A549 (cell line): ENCODE measurements at regions not wholly inside any gene's neighbourhood (a gene's known extent, or its start where the extent isn't known, plus 50 kb on each side); places are given as distances from the start of the nearest gene placed in this dataset.

ENCODE experiments used
- EP300 ChIP-seq, 2 experiments: fragments of >200 bp; sonication (Bioruptor Twin); formaldehyde crosslinking; IDR thresholded peaks; 2 replicates in 1 of 2; 3 replicates in 1 of 2; pipeline ENCODE4 v1.6.1; 2016 to 2017
- MAFK ChIP-seq: fragments of 450-650 bp; IDR thresholded peaks from 2 replicates; pipeline ENCODE4 v1.6.1; 2014; ENCODE audit not compliant: partially characterized antibody
- POLR2AphosphoS2 ChIP-seq: conservative IDR thresholded peaks from 2 replicates; pipeline ENCODE4 v1.6.1; 2012; ENCODE audit warnings: low read length, improper control_type of control experiment, inconsistent platforms
- RFX5 ChIP-seq: fragments of 450-650 bp; IDR thresholded peaks from 2 replicates; pipeline ENCODE4 v1.7.1; 2014; ENCODE audit warnings: antibody characterized with exemption, mild to moderate bottlenecking, moderate library complexity
- TF ChIP-seq, protein P1 (sequence below): fragments of >200 bp; sonication (Bioruptor Twin); formaldehyde crosslinking; IDR thresholded peaks from 3 replicates; pipeline ENCODE4 v1.5.1; 2016

DNA sequence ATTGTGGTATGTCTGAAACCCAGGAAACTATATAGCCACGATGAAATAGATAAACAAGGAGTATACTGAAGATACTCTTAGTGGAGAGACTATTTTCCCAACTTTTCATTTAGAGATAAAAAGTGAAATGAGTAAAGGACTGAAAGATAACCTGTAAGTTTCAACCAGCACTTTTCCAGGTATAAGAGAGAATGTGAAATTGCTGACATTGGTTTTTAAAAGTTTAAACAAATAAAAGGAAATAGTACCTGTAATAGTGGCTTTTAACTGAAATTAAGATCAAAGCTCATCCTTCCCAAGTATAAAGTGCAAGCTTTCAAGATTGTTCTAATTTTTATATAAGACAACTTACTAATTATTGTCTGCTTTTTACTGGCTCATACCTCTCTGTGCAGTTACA is 130.2 kb upstream of the CCN2 start:
- TF ChIP-seq, protein P1, sequence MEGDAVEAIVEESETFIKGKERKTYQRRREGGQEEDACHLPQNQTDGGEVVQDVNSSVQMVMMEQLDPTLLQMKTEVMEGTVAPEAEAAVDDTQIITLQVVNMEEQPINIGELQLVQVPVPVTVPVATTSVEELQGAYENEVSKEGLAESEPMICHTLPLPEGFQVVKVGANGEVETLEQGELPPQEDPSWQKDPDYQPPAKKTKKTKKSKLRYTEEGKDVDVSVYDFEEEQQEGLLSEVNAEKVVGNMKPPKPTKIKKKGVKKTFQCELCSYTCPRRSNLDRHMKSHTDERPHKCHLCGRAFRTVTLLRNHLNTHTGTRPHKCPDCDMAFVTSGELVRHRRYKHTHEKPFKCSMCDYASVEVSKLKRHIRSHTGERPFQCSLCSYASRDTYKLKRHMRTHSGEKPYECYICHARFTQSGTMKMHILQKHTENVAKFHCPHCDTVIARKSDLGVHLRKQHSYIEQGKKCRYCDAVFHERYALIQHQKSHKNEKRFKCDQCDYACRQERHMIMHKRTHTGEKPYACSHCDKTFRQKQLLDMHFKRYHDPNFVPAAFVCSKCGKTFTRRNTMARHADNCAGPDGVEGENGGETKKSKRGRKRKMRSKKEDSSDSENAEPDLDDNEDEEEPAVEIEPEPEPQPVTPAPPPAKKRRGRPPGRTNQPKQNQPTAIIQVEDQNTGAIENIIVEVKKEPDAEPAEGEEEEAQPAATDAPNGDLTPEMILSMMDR = no peak
- no peak for TF ChIP-seq POLR2AphosphoS2
- no peak for TF ChIP-seq EP300 (IDR thresholded peaks at IDR 0.05)
- no peak for TF ChIP-seq RFX5
- TF ChIP-seq MAFK = peak; percentile 61
